Esophagus muscularis mucosa (tissue), 4 donors: ENCODE measurements at regions not wholly inside any gene's neighbourhood (a gene's known extent, or its start where the extent isn't known, plus 50 kb on each side); places are given as distances from the start of the nearest gene placed in this dataset.
"Not testable (repeated sequence)": the region's sequence is repeated elsewhere in the genome, so short reads cannot be mapped to it uniquely, and the experiment has no call there.

Experiments
- DNase-seq: peaks from one replicate; pipeline ENCODE4 v3.0.0-alpha.2; 2017; ENCODE audit errors: extremely low spot score
- H3K27ac ChIP-seq, 4 donors: fragments of 200-600 bp; sonication (generic); replicated peaks in 1 of 4; 1 replicate in 3 of 4; 2 replicates in 1 of 4; pipeline ENCODE4 v1.5.1; 2016 to 2019; ENCODE audit warnings: mild to moderate bottlenecking in 1 of 4
- H3K27me3 ChIP-seq, 4 donors: fragments of 200-600 bp; sonication (generic); one replicate each; pipeline versions ENCODE4 v1.5.1 to v1.6.0; 2016 to 2019
- H3K36me3 ChIP-seq, 4 donors: fragments of 200-600 bp; sonication (generic); one replicate each; pipeline ENCODE4 v1.5.1; 2016 to 2019
- H3K4me1 ChIP-seq, 4 donors: fragments of 200-600 bp; sonication (generic); one replicate each; pipeline ENCODE4 v1.5.1; 2016 to 2019
- H3K4me3 ChIP-seq, 4 donors: fragments of 200-600 bp; sonication (generic); 1 replicate in 2 of 4; 2 replicates in 2 of 4; pipeline ENCODE4 v1.5.1; 2016 to 2019; ENCODE audit warnings: mild to moderate bottlenecking in 4 of 4, moderate library complexity in 1 of 4
- H3K9me3 ChIP-seq, 4 donors: fragments of 200-600 bp; sonication (generic); 1 replicate in 3 of 4; 2 replicates in 1 of 4; pipeline ENCODE4 v1.5.1; 2016 to 2019
- EP300 ChIP-seq: sonication (generic); formaldehyde crosslinking; IDR thresholded peaks from one replicate; pipeline ENCODE4 v1.6.1; 2017; ENCODE audit warnings: antibody characterized with exemption
- POLR2A ChIP-seq: fragments of 450-650 bp; IDR thresholded peaks from one replicate; pipeline ENCODE4 v1.6.1; 2017; ENCODE audit warnings: antibody characterized with exemption, moderate library complexity, mild to moderate bottlenecking, low read depth
- POLR2AphosphoS5 ChIP-seq, 2 donors: sonication (generic); formaldehyde crosslinking; IDR thresholded peaks; one replicate each; pipeline ENCODE4 v1.6.1; 2017; ENCODE audit warnings: antibody characterized with exemption in 2 of 2
- WGBS: methylation state at CpG from one replicate; pipeline ENCODE4 v1.1.5; 2018; 5-methylcytosine and 5-hydroxymethylcytosine counted together
- intact Hi-C: fragments of 100-400 bp; cut with DNase I; formaldehyde crosslinking; loops from one replicate; pipeline ENCODE4 v1.15.1; 2023
- TF ChIP-seq, protein P1 (sequence below), 3 experiments: fragments of 200-600 bp in 2 of 3; fragments of 450-650 bp in 1 of 3; sonication (generic) in 2 of 3; IDR thresholded peaks; one replicate each; pipeline ENCODE4 v1.5.1; 2017 to 2019; ENCODE audit warnings: antibody characterized with exemption in 3 of 3, mild to moderate bottlenecking in 2 of 3, moderate library complexity in 1 of 3

DNA sequence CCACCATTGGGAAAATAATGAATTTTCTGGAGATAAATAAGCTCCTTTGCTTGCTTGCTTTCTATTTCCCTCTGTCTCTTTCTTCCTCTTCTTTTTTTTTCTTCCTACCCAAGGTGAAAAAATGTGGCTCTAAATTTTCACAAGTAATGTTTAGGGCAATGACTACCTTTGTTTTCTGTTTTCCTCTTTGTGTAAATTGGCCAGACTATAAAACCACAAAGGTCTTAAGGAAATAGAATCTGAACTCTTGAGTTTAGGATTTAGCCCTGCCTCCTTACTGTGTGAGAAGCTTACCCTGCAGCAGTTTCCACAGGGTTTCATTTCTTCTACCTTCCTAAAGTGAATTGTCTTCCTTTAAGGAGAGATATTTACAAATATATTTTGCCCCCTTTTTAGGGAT lies 330.4 kb downstream of the ARL4A start:
- Histone ChIP-seq H3K4me1 (no peaks in the 10 kb centered on the region), H3K27me3 (no peaks in the 10 kb centered on the region), H3K27ac (no peak overlapping the region), H3K36me3 (no peaks in the 10 kb centered on the region), H3K4me3 (no peak overlapping the region), H3K9me3 (no peaks in the 10 kb centered on the region)
- TF ChIP-seq POLR2A (no peak), EP300 (no peak), POLR2AphosphoS5 (IDR thresholded peaks at IDR 0.05) (no peak)
- TF ChIP-seq, protein P1, sequence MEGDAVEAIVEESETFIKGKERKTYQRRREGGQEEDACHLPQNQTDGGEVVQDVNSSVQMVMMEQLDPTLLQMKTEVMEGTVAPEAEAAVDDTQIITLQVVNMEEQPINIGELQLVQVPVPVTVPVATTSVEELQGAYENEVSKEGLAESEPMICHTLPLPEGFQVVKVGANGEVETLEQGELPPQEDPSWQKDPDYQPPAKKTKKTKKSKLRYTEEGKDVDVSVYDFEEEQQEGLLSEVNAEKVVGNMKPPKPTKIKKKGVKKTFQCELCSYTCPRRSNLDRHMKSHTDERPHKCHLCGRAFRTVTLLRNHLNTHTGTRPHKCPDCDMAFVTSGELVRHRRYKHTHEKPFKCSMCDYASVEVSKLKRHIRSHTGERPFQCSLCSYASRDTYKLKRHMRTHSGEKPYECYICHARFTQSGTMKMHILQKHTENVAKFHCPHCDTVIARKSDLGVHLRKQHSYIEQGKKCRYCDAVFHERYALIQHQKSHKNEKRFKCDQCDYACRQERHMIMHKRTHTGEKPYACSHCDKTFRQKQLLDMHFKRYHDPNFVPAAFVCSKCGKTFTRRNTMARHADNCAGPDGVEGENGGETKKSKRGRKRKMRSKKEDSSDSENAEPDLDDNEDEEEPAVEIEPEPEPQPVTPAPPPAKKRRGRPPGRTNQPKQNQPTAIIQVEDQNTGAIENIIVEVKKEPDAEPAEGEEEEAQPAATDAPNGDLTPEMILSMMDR (IDR thresholded peaks at IDR 0.05), result no peak
- intact Hi-C loops, result no loop called here
- no peak for DNase-seq

DNA sequence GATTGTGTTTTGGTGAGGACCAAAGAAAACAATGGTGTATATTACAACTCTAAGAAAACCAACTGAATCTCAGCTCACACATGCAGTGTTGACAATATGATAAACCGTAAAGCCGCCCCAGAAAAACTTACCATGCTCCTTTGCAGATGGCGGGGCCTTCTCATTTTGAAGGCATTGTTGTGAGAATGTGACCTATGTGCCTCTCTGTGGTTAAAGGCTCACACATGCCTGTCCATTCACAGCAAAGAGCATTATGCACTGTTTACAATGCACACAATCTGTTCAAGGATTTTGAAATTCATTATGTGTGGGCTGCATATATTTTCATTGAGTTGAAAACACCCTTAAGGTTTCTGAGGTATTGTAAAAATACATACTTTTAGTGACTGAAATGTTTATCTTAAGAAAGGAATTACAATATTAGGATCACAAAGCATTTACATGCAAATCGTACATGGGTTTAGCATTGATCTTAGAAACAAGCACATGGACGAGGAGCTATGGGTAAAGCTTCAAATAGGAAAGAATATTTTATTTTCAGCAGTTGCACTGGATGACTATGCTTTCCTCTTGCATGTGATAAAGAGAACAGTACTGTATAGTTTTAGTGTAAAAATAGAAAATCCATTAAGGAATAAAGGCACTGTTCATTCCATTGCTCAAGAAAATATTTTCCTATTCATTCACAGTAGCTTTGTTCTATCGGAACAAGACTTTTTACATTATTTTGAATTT lies 334.3 kb downstream of the ARL4A start:
- DNase-seq, result no peak
- intact Hi-C loops, result no loop called here
- Histone ChIP-seq H3K36me3 (no peaks in the 10 kb centered on the region), H3K4me3 (no peak overlapping the region), H3K4me1 (peaks cover 0 to 4% (median 0%) of the 10 kb centered on the region in 4 donors), H3K9me3 (no peaks in the 10 kb centered on the region), H3K27me3 (no peaks in the 10 kb centered on the region), H3K27ac (no peak overlapping the region)
- WGBS, result 72% methylated on average over 6 of the region's 6 CpGs
- TF ChIP-seq, protein P1 (IDR thresholded peaks at IDR 0.05), result no peak
- TF ChIP-seq POLR2AphosphoS5 (IDR thresholded peaks at IDR 0.05), result no peak
- TF ChIP-seq EP300, result no peak
- TF ChIP-seq POLR2A, result no peak

DNA sequence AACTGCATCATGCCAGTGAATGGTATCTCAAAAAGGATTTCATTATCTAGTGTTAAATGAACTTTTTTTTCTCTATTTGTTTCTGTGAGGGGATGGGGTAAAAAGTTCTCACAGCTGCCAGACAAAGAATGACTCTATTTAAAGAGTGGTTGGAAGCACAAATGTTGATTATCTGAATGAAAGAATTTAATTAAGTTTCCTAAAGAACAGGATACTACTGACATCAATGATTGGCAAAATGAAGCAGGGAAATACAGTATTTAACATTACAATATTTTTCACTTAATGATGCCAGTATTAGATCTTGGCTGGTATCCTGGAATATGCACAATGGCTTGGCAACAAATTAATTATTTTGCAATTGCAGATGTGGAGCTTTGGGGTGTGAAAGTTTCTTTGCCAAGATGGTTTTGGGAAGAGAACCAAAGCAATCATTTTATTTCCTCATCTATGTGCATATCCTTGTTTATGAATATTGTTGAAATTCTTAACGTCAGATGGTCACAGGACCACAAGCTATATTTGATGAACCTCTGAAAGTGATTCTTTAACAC lies 336.8 kb downstream of the ARL4A start:
- Histone ChIP-seq H3K27ac (no peak overlapping the region), H3K9me3 (no peaks in the 10 kb centered on the region), H3K4me3 (no peak overlapping the region), H3K36me3 (no peaks in the 10 kb centered on the region), H3K4me1 (peaks cover 0 to 4% (median 0%) of the 10 kb centered on the region in 4 donors), H3K27me3 (no peaks in the 10 kb centered on the region)
- intact Hi-C loops, result no loop called here
- no peak for DNase-seq
- 19% methylated on average over 1 of the region's 1 CpG for WGBS
- TF ChIP-seq, protein P1 (IDR thresholded peaks at IDR 0.05), result no peak
- no peak for TF ChIP-seq POLR2AphosphoS5 (IDR thresholded peaks at IDR 0.05)
- TF ChIP-seq EP300, result no peak
- TF ChIP-seq POLR2A, result no peak

DNA sequence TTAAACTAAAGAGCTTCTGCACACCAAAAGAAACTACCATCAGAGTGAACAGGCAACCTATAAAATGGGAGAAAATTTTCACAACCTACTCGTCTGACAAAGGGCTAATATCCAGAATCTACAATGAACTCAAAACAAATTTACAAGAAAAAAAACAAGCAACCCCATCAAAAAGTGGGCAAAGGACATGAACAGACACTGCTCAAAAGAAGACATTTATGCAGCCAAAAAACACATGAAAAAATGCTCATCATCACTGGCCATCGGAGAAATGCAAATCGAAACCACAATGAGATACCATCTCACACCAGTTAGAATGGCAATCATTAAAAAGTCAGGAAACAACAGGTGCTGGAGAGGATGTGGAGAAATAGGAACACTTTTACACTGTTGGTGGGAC lies 337.6 kb downstream of the ARL4A start:
- 83% methylated on average over 3 of the region's 3 CpGs for WGBS
- H3K4me3 ChIP-seq, intact Hi-C loops: not testable (repeated sequence)

DNA sequence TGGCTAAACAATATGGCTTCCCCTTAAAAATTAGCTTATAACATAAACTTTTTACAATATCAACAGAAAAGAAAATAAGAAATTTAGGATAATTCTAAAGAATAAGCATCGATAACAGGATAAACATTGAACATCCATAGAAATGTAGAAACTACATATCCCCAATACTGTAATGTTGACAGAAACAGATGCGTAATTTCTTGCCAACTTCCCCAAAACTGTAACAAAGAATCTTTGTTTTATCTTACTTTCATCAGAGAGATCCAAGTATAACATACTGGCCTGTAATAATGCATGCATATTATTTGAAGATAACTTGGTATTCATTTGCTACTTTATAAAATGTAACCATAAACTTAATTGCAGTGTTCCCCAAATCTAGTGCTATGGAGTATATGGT lies 339.9 kb downstream of the ARL4A start:
- Histone ChIP-seq H3K36me3 (no peaks in the 10 kb centered on the region), H3K4me1 (peaks cover 0 to 6% (median 0%) of the 10 kb centered on the region in 4 donors), H3K27me3 (no peaks in the 10 kb centered on the region), H3K27ac (no peak overlapping the region), H3K4me3 (no peak overlapping the region), H3K9me3 (no peaks in the 10 kb centered on the region)
- TF ChIP-seq POLR2AphosphoS5 (IDR thresholded peaks at IDR 0.05) (no peak), EP300 (no peak)
- intact Hi-C loops, result no loop called here
- no peak for DNase-seq
- WGBS, result 89% methylated on average over 2 of the region's 2 CpGs

More for the DNA sequence above, 337.6 kb downstream of the ARL4A start:
- not testable (repeated sequence) for H3K4me1 ChIP-seq, H3K36me3 ChIP-seq, DNase-seq, H3K27me3 ChIP-seq, H3K27ac ChIP-seq, H3K9me3 ChIP-seq
